ENCODE measurements at regions not wholly inside any gene's neighbourhood (a gene's known extent, or its start where the extent isn't known, plus 50 kb on each side); places are given as distances from the start of the nearest gene placed in this dataset.

- TF ChIP-seq CTCF (IDR thresholded peaks at IDR 0.05) (no peak), POLR2A (IDR thresholded peaks at IDR 0.05) (no peak)
These were observed 94.7 kb downstream of the TEX26 start for GRCh38 chr13:31027136-31027535.

Data from testis (tissue), 2 donors.